Smooth muscle cell (in vitro differentiated cells): ENCODE measurements at regions not wholly inside any gene's neighbourhood (a gene's known extent, or its start where the extent isn't known, plus 50 kb on each side); places are given as distances from the start of the nearest gene placed in this dataset.

Source experiments
- DNase-seq: peaks from one replicate; lab custom pipeline; 2025; ENCODE audit not compliant: unreplicated experiment; lab: John Stamatoyannopoulos, UW
- H2AFZ ChIP-seq: fragments of 200-600 bp; sonication (generic); 2 replicates; pipeline ENCODE4 v1.6.0; 2016; ENCODE audit warnings: antibody characterized with exemption, low read depth, mild to moderate bottlenecking
- H3F3A ChIP-seq: fragments of 200-600 bp; sonication (generic); 2 replicates; pipeline ENCODE4 v1.6.0; 2017; ENCODE audit warnings: antibody characterized with exemption, low read depth
- H3K27ac ChIP-seq: fragments of 200-600 bp; sonication (generic); 2 replicates; pipeline ENCODE4 v1.5.1; 2016; ENCODE audit warnings: low read depth, mild to moderate bottlenecking
- H3K27me3 ChIP-seq: fragments of 200-600 bp; sonication (generic); 2 replicates; pipeline ENCODE4 v1.6.1; 2016; ENCODE audit warnings: low read depth, mild to moderate bottlenecking
- H3K36me3 ChIP-seq: fragments of 200-600 bp; sonication (generic); 2 replicates; pipeline ENCODE4 v1.5.1; 2016; ENCODE audit warnings: low read depth
- H3K4me1 ChIP-seq: fragments of 200-600 bp; sonication (generic); 2 replicates; pipeline ENCODE4 v1.5.1; 2016; ENCODE audit warnings: low read depth
- H3K4me2 ChIP-seq: fragments of 200-600 bp; sonication (generic); 2 replicates; pipeline ENCODE4 v1.6.0; 2016; ENCODE audit warnings: mild to moderate bottlenecking
- H3K4me3 ChIP-seq: fragments of 200-600 bp; sonication (generic); 2 replicates; pipeline ENCODE4 v1.5.1; 2016; ENCODE audit warnings: mild to moderate bottlenecking
- H3K79me2 ChIP-seq: fragments of 200-600 bp; sonication (generic); 2 replicates; pipeline ENCODE4 v1.6.0; 2016; ENCODE audit warnings: low read depth, mild to moderate bottlenecking
- H3K9ac ChIP-seq: fragments of 200-600 bp; sonication (generic); 2 replicates; pipeline ENCODE4 v1.6.0; 2016; ENCODE audit warnings: low read depth
- H3K9me3 ChIP-seq: fragments of 200-600 bp; sonication (generic); replicated peaks from 2 replicates; pipeline ENCODE4 v1.5.1; 2016; ENCODE audit warnings: low read depth
- H4K20me1 ChIP-seq: fragments of 200-600 bp; sonication (generic); 2 replicates; pipeline ENCODE4 v1.6.0; 2016; ENCODE audit warnings: low read depth
- CTCF ChIP-seq: fragments of 200-600 bp; sonication (generic); IDR thresholded peaks from 2 replicates; pipeline ENCODE4 v1.5.1; 2017; ENCODE audit warnings: borderline replicate concordance, mild to moderate bottlenecking, antibody characterized with exemption; ENCODE audit not compliant: insufficient read depth, poor library complexity, severe bottlenecking
- WGBS: methylation state at CpG from one replicate; pipeline ENCODE4 v1.1.7; 2016; ENCODE audit warnings: low lambda C conversion rate; 5-methylcytosine and 5-hydroxymethylcytosine counted together

GRCh38 chr3:166296179-166296783 is 459.1 kb upstream of the BCHE start:
- Histone ChIP-seq H3K9ac (no peak overlapping the region), H3K9me3 (no peaks in the 10 kb centered on the region), H2AFZ (no peak overlapping the region), H3F3A (no peaks in the 10 kb centered on the region), H3K27me3 (no peaks in the 10 kb centered on the region), H3K36me3 (no peaks in the 10 kb centered on the region), H4K20me1 (no peaks in the 10 kb centered on the region), H3K27ac (no peak overlapping the region), H3K4me2 (no peak overlapping the region), H3K79me2 (no peaks in the 10 kb centered on the region), H3K4me3 (no peak overlapping the region), H3K4me1 (no peaks in the 10 kb centered on the region)
- TF ChIP-seq CTCF, result no peak
- DNase-seq, result no peak
- 74% methylated on average over 5 of the region's 5 CpGs for WGBS

- H2AFZ ChIP-seq, result no peak overlapping the region
- 70% methylated on average over 5 of the region's 5 CpGs for WGBS
- H3K9me3 ChIP-seq, result no peaks in the 10 kb centered on the region
- H3K27ac ChIP-seq, result no peak overlapping the region
- no peak for TF ChIP-seq CTCF
- H3K4me3 ChIP-seq, result no peak overlapping the region
- no peak for DNase-seq
- H3F3A ChIP-seq, result no peaks in the 10 kb centered on the region
- H4K20me1 ChIP-seq, result no peaks in the 10 kb centered on the region
- H3K36me3 ChIP-seq, result no peaks in the 10 kb centered on the region
- no peak overlapping the region for H3K9ac ChIP-seq
- H3K4me1 ChIP-seq, result no peaks in the 10 kb centered on the region
- no peaks in the 10 kb centered on the region for H3K79me2 ChIP-seq
- H3K4me2 ChIP-seq, result no peak overlapping the region
- no peaks in the 10 kb centered on the region for H3K27me3 ChIP-seq
These were observed 454.1 kb upstream of the BCHE start for GRCh38 chr3:166291186-166291955.

- TF ChIP-seq CTCF, result no peak
- H3K4me2 ChIP-seq, result no peak overlapping the region
- no peaks in the 10 kb centered on the region for H3K36me3 ChIP-seq
- no peaks in the 10 kb centered on the region for H3K4me1 ChIP-seq
- H4K20me1 ChIP-seq, result no peaks in the 10 kb centered on the region
- no peak overlapping the region for H2AFZ ChIP-seq
- no peak overlapping the region for H3K9ac ChIP-seq
- H3K4me3 ChIP-seq, result no peak overlapping the region
- no peak for DNase-seq
- H3K9me3 ChIP-seq, result no peaks in the 10 kb centered on the region
- H3F3A ChIP-seq, result no peaks in the 10 kb centered on the region
- H3K27me3 ChIP-seq, result no peaks in the 10 kb centered on the region
- WGBS, result 82% methylated on average over 2 of the region's 2 CpGs
- no peaks in the 10 kb centered on the region for H3K79me2 ChIP-seq
- H3K27ac ChIP-seq, result no peak overlapping the region
These were observed 447.8 kb upstream of the BCHE start for GRCh38 chr3:166285001-166285400.

GRCh38 chr3:166283840-166284239 is 446.6 kb upstream of the BCHE start:
- H3K27me3 ChIP-seq, result no peaks in the 10 kb centered on the region
- 69% methylated on average over 5 of the region's 5 CpGs for WGBS
- H2AFZ ChIP-seq, result peak overlapping the region; percentile 3
- H3F3A ChIP-seq, result no peaks in the 10 kb centered on the region
- no peaks in the 10 kb centered on the region for H3K36me3 ChIP-seq
- no peak for TF ChIP-seq CTCF
- H3K79me2 ChIP-seq, result no peaks in the 10 kb centered on the region
- no peaks in the 10 kb centered on the region for H3K4me1 ChIP-seq
- no peak for DNase-seq
- no peak overlapping the region for H3K4me3 ChIP-seq
- H3K27ac ChIP-seq, result no peak overlapping the region
- no peaks in the 10 kb centered on the region for H4K20me1 ChIP-seq
- peak overlapping the region; percentile 51 for H3K4me2 ChIP-seq
- no peak overlapping the region for H3K9ac ChIP-seq
- no peaks in the 10 kb centered on the region for H3K9me3 ChIP-seq
